IMR-90 (cell line): ENCODE measurements at regions not wholly inside any gene's neighbourhood (a gene's known extent, or its start where the extent isn't known, plus 50 kb on each side); places are given as distances from the start of the nearest gene placed in this dataset.

Experiments used
- ATAC-seq: fragments of 200-7000 bp; cut with Tn5 transposase; 2 replicates; pipeline ENCODE4 v1.9.1; 2020; ENCODE audit warnings: low read depth, mild to moderate bottlenecking, moderate library complexity
- BruUV-seq: library from RNA; stranded (reverse); fragments of 400-500 nt; replicated peaks from 2 replicates; lab custom pipeline; 2021; lab: Mats Ljungman, UMichigan
- CTCF ChIA-PET: fragments of 300-600 bp; formaldehyde crosslinking; extraction: SDS; loops from one replicate; lab custom pipeline; 2021; ENCODE audit warnings: antibody characterized with exemption; lab: Yijun Ruan, JAX
- POLR2A ChIA-PET: fragments of 300-600 bp; sonication (Branson Sonifier 250); formaldehyde crosslinking; loops from one replicate; lab custom pipeline; 2022; ENCODE audit warnings: antibody characterized with exemption; ENCODE audit not compliant: unreplicated experiment; lab: Charles Lee
- DNase-seq: peaks from one replicate; pipeline ENCODE4 v3.0.0; 2013
- H2AFZ ChIP-seq: replicated peaks from 2 replicates; pipeline ENCODE3; 2013; ENCODE audit warnings: low read length, mild to moderate bottlenecking; ENCODE audit not compliant: poor library complexity
- H2AK5ac ChIP-seq: 2 replicates; pipeline ENCODE4 v1.6.1; 2013; ENCODE audit warnings: low read depth, low read length, inconsistent platforms
- H2AK9ac ChIP-seq: replicated peaks from 2 replicates; pipeline ENCODE3; 2013; ENCODE audit warnings: mild to moderate bottlenecking, low read depth, low read length, moderate library complexity; ENCODE audit not compliant: poor library complexity
- H2BK120ac ChIP-seq: 2 replicates; pipeline ENCODE4 v1.6.1; 2013; ENCODE audit warnings: low read depth, low read length, inconsistent platforms
- H2BK15ac ChIP-seq: 3 replicates; pipeline ENCODE4 v1.6.1; 2013; ENCODE audit warnings: low read depth, low read length, inconsistent platforms
- H2BK20ac ChIP-seq: 2 replicates; pipeline ENCODE4 v1.6.1; 2013; ENCODE audit warnings: low read depth, mild to moderate bottlenecking, inconsistent platforms, low read length, moderate library complexity
- H2BK5ac ChIP-seq: 2 replicates; pipeline ENCODE4 v1.6.1; 2013; ENCODE audit warnings: mild to moderate bottlenecking, low read depth, low read length, inconsistent platforms; ENCODE audit not compliant: poor library complexity, severe bottlenecking
- H3K14ac ChIP-seq: replicated peaks from 2 replicates; pipeline ENCODE4 v1.6.1; 2013; ENCODE audit warnings: low read depth, low read length, inconsistent platforms
- H3K18ac ChIP-seq: 2 replicates; pipeline ENCODE4 v1.6.1; 2013; ENCODE audit warnings: low read depth, low read length, control low read depth
- H3K23ac ChIP-seq: 2 replicates; pipeline ENCODE4 v1.6.1; 2013; ENCODE audit warnings: low read depth, low read length, inconsistent platforms
- H3K27ac ChIP-seq: 2 replicates; pipeline ENCODE4 v1.5.1; 2013; ENCODE audit warnings: mild to moderate bottlenecking, control low read depth, low read length; ENCODE audit not compliant: insufficient read depth
- H3K27me3 ChIP-seq: 2 replicates; pipeline ENCODE4 v1.6.1; 2013; ENCODE audit warnings: low read length; ENCODE audit not compliant: control insufficient read depth, insufficient read depth
- H3K36me3 ChIP-seq: 2 replicates; pipeline ENCODE4 v1.6.1; 2013; ENCODE audit warnings: low read length, mixed read lengths; ENCODE audit not compliant: control insufficient read depth, insufficient read depth
- H3K4ac ChIP-seq: 2 replicates; pipeline ENCODE4 v1.6.1; 2013; ENCODE audit warnings: low read depth, low read length, inconsistent platforms
- H3K4me1 ChIP-seq: 2 replicates; pipeline ENCODE4 v1.6.1; 2013; ENCODE audit warnings: low read length, mixed read lengths; ENCODE audit not compliant: control insufficient read depth, insufficient read depth
- H3K4me2 ChIP-seq: 2 replicates; pipeline ENCODE4 v1.6.1; 2013; ENCODE audit warnings: low read depth, mild to moderate bottlenecking, control low read depth, low read length, moderate library complexity
- H3K4me3 ChIP-seq: 2 replicates; pipeline ENCODE4 v1.5.1; 2013; ENCODE audit warnings: low read depth, mild to moderate bottlenecking, control low read depth, low read length, moderate library complexity; ENCODE audit not compliant: insufficient read depth
- H3K56ac ChIP-seq: 2 replicates; pipeline ENCODE4 v1.6.1; 2013; ENCODE audit warnings: low read length, inconsistent platforms; ENCODE audit not compliant: insufficient read depth; ENCODE audit errors: extremely low read depth
- H3K79me1 ChIP-seq, 2 experiments: 2 replicates each; pipeline ENCODE4 v1.6.1; 2013; ENCODE audit warnings: low read length in 2 of 2, inconsistent platforms in 1 of 2, low read depth in 1 of 2
- H3K9ac ChIP-seq: 2 replicates; pipeline ENCODE4 v1.6.1; 2013; ENCODE audit warnings: low read depth, low read length, control low read depth
- H3K9me1 ChIP-seq: 2 replicates; pipeline ENCODE4 v1.6.1; 2013; ENCODE audit warnings: low read length, inconsistent platforms; ENCODE audit not compliant: insufficient read depth
- H3K9me3 ChIP-seq: 2 replicates; pipeline ENCODE4 v1.6.1; 2013; ENCODE audit warnings: low read length; ENCODE audit not compliant: control insufficient read depth, insufficient read depth
- H4K20me1 ChIP-seq: 2 replicates; pipeline ENCODE4 v1.6.1; 2013; ENCODE audit warnings: low read length, inconsistent platforms; ENCODE audit not compliant: insufficient read depth
- H4K5ac ChIP-seq: 2 replicates; pipeline ENCODE4 v1.6.1; 2013; ENCODE audit warnings: mild to moderate bottlenecking, low read depth, low read length, control low read depth
- H4K8ac ChIP-seq, 2 experiments: 2 replicates each; pipeline ENCODE4 v1.6.1; 2013; ENCODE audit warnings: low read depth in 2 of 2, low read length in 2 of 2, control low read depth in 1 of 2, inconsistent platforms in 1 of 2
- H4K91ac ChIP-seq: 2 replicates; pipeline ENCODE4 v1.6.1; 2013; ENCODE audit warnings: low read depth, low read length, inconsistent platforms; ENCODE audit not compliant: insufficient read depth
- BHLHE40 ChIP-seq: fragments of 150-350 bp; IDR thresholded peaks from 2 replicates; pipeline ENCODE4 v1.6.1; 2016; ENCODE audit warnings: mild to moderate bottlenecking, low read depth, low read length
- ELK1 ChIP-seq: fragments of 150-350 bp; IDR thresholded peaks from 2 replicates; pipeline ENCODE4 v1.6.1; 2016; ENCODE audit warnings: low read depth, mild to moderate bottlenecking, low read length, moderate library complexity, borderline replicate concordance
- MXI1 ChIP-seq: IDR thresholded peaks from 2 replicates; pipeline ENCODE4 v1.6.1; 2012; ENCODE audit warnings: low read depth, mild to moderate bottlenecking, low read length, moderate library complexity, borderline replicate concordance
- WGBS, 2 experiments: methylation state at CpG; one replicate each; pipeline versions ENCODE4 v1.1.5 to v1.1.7; 2013; ENCODE audit warnings: missing lambda C conversion rate in 2 of 2; ENCODE audit not compliant: insufficient read length in 1 of 2; ENCODE audit errors: extremely low coverage in 2 of 2; 5-methylcytosine and 5-hydroxymethylcytosine counted together
- dilution Hi-C: fragments of 300-500 bp; cut with HindIII; formaldehyde crosslinking; loops from one replicate; pipeline ENCODE4 v1.14.3; 2018; ENCODE audit warnings: low sequenced_read_pairs; ENCODE audit not compliant: unreplicated experiment
- in situ Hi-C: fragments of 300-500 bp; cut with MboI; formaldehyde crosslinking; loops from 3 replicates; pipeline ENCODE4 v1.14.3; 2019; ENCODE audit warnings: low sequenced_read_pairs, inconsistent platforms, mixed read lengths
- intact Hi-C: fragments of 100-400 bp; cut with micrococcal nuclease; formaldehyde crosslinking; loops from 2 replicates; pipeline ENCODE4 v1.10.0; 2022

DNA sequence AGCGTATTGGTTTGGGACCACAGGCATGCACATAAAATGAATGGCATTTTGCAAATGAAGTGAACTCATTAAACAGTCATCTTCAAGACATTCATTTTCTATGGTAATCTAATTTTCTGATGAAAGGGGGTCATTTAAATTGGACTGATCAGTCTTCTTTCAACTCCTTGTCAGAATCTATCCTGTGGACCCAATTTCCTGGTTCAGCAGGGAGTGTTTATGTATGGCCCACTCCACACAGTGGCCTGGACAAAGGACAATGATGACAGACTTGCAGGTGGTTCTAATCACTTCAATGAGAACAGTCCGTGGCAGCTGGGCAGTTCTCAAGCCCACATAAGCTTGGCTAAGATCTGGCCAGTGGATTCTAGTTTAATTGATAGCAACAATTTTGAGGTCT lies 448.1 kb downstream of the DCDC2C start:
- no peak overlapping the region for H3K23ac ChIP-seq
- H3K4me3 ChIP-seq, result no peak overlapping the region
- ATAC-seq (no peak), DNase-seq (no peak)
- H2BK20ac ChIP-seq, result no peak overlapping the region
- intact Hi-C loops (no loop called here), in situ Hi-C loops (no loop called here), dilution Hi-C loops (no loop called here)
- H4K5ac ChIP-seq, result no peak overlapping the region
- BruUV-seq, result no TSS peak
- H2AK9ac ChIP-seq, result no peak overlapping the region
- no peak overlapping the region for H2AFZ ChIP-seq
- CTCF ChIA-PET, result no interaction called here
- TF ChIP-seq ELK1 (no peak), BHLHE40 (no peak), MXI1 (no peak)
- H3K14ac ChIP-seq, result no peak overlapping the region
- no peak overlapping the region for H3K18ac ChIP-seq
- H3K56ac ChIP-seq, result no peak overlapping the region
- no peak overlapping the region for H3K9ac ChIP-seq
- H3K4ac ChIP-seq, result no peak overlapping the region
- no peak overlapping the region for H3K4me2 ChIP-seq
- no peak overlapping the region for H4K91ac ChIP-seq
- no peak overlapping the region for H2BK120ac ChIP-seq
- no peak overlapping the region for H2BK5ac ChIP-seq
- no peak overlapping the region for H3K27ac ChIP-seq
- H3K9me1 ChIP-seq, result no peaks in the 10 kb centered on the region
- H3K4me1 ChIP-seq, result no peaks in the 10 kb centered on the region
- no peaks in the 10 kb centered on the region for H3K36me3 ChIP-seq
- H3K27me3 ChIP-seq, result no peaks in the 10 kb centered on the region
- H4K8ac ChIP-seq, result no peak overlapping the region
- peaks cover 14% of the 10 kb centered on the region for H3K9me3 ChIP-seq
- H2BK15ac ChIP-seq, result no peak overlapping the region
- no peaks in the 10 kb centered on the region for H4K20me1 ChIP-seq
- H2AK5ac ChIP-seq, result no peak overlapping the region
- POLR2A ChIA-PET, result no interaction called here
- WGBS, 2 experiments, result 40% methylated on average over 1 of the region's 2 CpGs; no CpG with 5 or more reads in 1 of the 2 experiments
- no peaks in the 10 kb centered on the region for H3K79me1 ChIP-seq
